ENCODE measurements at regions not wholly inside any gene's neighbourhood (a gene's known extent, or its start where the extent isn't known, plus 50 kb on each side); places are given as distances from the start of the nearest gene placed in this dataset.
A peak's percentile ranks its signal among the peaks of the same experiment; 100 is the strongest.

DNA sequence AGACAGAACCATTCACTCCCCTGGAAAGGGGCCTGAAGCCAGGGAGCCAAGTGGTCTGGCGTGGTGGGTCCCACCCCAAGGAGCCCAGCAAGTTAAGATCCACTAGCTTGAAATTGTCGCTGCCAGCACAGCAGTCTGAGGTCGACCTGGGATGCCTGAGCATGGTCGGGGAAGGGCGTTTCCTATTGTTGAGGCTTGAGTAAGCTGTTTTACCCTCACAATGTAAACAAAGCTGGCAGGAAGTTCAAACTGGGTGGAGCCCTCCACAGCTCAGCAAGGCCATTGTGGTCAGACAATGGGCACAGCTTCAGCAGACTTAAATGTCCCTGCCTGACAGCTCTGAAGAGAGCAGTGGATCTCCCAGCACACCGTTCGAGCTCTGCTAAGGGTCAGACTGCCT is 195.6 kb upstream of the DACH1 start:
- DNase-seq (ENCODE audit: low spot score in 2 of 2), result no peak
- FAIRE-seq, result no peak

DNA sequence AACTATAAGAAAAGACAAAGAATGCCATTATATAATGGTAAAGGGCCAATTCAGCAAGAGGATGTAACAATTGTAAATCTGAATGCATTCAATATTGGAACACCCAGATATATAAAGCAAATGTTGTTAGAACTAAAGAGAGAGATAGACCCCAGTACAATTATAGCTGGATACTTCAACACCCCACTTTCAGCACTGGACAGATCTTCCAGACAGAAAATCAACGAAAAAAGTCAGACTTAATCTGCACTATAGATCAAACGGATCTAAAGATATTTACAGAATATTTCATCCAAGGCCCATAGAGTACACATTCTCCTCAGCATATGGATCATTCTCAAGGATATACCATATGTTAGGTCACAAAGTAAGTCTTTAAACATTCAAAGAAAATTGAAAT is 194.6 kb upstream of the DACH1 start:
- no peak for DNase-seq (ENCODE audit: low spot score in 2 of 2)
- FAIRE-seq, result no peak

DNA sequence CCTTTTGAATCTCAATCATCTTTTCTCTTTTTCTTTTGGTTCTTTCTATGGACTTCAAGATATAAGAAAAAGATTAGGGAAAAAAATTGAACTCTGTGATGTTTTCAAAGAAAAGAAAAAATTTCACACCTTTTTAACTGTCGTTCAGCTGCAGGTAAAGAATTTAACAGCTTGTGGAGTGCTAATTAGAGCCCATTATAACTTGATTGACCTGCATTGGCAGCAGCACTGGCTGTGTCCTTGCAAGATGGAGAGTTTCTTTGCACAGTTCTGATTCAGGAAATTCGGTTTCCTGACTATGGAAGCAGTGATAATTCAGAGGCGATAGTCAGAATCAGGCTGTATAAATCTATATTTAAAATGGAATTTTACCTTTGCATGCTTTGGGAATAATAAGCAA is 183.2 kb upstream of the DACH1 start:
- DNase-seq (ENCODE audit: low spot score in 2 of 2) (no peak), FAIRE-seq (no peak)

DNA sequence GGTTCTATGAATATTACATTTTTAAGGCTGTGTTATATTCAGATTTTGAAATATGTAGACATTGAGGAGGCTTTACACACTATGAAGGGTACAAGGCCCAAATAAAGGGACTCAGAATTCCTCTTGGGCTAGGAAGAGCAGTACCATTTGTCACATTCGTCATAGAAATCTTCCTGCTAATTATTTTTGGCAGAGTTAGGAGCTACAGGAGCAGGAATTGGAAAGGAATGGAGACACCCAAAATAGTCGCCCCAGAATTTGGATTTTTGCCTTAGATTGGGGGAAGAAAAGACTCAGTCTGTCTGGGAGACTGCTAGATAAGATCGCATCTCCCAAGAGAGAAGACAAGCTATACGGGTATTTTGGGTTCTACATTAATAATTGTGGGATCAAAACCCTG is 176.4 kb upstream of the DACH1 start:
- no peak for DNase-seq (ENCODE audit: low spot score in 2 of 2)
- FAIRE-seq, result no peak

DNA sequence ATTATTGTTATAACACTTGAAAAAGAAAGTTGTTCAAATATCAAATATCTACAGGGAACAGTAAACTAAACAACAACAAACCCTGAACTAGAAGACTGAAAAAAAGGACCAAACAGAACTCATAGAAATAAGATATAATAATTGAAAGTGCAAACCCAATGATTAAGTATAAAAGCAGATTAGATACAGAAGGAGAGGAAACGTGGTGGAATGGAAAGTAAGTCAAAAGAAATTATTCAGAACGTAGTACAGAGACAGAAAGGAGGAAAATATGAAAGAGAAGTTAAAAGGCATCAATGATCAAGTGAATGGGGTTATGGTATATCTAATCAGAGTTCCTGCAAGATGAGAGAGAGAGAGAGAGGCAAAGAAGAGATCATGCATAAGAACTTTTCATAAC is 174.2 kb upstream of the DACH1 start:
- DNase-seq (ENCODE audit: low spot score in 2 of 2) (no peak), FAIRE-seq (no peak)

DNA sequence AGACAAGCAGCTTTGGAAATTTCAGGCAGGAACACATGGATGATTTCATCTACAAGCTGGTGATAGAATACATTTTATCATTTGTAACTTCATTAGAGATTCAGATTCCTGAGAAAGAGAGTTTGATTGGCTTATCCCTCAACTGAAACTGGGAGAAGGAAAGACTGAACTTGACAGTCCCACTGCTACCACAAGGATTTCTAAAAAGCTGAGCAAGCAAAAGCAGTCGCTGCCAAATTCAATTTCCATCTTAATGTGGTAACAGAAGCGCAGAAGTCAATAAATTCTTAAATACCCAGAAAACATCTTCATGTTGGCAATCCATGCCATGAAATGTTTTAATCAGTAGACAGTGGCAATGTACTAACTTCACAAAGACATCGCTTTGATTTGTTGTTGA is 172.1 kb upstream of the DACH1 start:
- DNase-seq (ENCODE audit: low spot score in 2 of 2) (no peak), FAIRE-seq (no peak)

DNA sequence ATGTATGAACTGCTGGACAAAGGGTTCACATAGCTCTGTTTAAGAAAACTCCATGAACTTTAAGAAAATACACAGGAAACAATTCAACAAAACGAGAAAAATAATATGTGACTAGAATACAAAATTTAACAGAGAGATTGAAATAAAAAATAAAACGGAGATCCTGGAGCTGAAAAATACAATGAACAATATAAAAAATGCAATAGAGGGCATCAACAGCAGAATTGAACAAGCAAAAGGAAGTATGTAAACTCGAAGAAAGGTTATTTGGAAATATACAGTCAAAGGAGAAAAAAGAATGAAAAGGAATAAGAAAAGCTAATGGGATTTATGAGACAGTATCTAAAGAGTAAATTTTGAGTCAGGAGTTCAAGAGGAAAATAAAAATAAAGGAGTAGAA is 163.0 kb upstream of the DACH1 start:
- FAIRE-seq (no peak), DNase-seq (ENCODE audit: low spot score in 2 of 2) (no peak)

DNA sequence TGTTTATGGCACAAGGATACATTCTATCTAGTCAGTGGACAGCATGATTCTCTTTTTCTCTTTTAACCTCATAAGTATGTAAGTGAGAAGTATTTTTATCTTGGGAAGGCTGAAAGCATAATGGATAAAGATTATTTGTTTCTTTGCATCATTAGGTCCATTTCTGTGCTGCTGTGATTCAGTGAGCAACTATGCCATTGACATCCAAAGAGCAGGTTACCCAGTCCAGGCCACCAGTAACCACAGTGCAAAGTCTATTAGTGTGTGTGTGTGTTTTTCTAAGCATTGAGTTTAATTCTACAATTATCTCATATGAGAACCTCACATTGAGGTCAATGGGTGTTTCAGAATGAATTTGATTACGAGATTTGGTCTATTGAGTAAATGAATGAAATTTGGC is 158.8 kb upstream of the DACH1 start:
- FAIRE-seq, result no peak
- no peak for DNase-seq (ENCODE audit: low spot score in 2 of 2)

DNA sequence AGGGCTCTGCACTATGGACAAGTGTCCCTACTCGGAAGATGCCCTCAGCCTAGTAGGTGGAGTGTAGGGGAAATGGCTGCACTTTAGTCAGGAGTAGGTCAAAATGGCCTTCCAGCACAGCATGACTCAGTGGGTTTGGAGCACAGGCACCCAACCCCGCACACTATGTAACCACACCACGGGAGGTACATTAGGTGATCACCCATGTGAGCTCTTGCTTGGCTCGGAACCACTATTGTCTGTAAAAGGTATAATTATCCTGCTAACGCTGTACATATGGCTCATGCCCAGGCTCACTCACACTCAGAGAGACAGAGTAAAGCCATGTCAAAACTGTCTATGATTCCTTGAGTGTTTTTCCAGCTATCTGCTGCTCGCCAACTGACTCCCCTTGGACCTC is 156.9 kb upstream of the DACH1 start:
- DNase-seq (ENCODE audit: low spot score in 2 of 2), result no peak
- FAIRE-seq, result no peak

DNA sequence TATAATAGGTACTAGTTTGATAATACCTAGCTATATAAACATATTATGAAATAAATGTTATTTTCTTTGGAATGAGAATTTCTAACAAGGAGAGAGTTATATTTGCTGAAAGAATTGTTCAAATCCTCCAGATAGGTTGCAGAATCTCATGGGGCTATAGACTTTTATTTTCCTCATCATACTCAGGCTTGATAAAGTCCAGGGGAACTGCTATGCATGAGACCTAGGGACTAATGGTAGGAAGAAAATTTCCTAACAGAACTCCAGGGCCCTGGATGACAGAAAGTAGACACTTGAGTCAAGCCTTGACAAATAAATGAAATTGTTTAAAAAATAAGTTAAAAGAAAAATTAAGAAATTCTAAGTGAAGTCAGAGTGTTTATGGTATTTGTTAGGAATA is 138.5 kb upstream of the DACH1 start:
- FAIRE-seq (no peak), DNase-seq (ENCODE audit: low spot score in 2 of 2) (no peak)

DNA sequence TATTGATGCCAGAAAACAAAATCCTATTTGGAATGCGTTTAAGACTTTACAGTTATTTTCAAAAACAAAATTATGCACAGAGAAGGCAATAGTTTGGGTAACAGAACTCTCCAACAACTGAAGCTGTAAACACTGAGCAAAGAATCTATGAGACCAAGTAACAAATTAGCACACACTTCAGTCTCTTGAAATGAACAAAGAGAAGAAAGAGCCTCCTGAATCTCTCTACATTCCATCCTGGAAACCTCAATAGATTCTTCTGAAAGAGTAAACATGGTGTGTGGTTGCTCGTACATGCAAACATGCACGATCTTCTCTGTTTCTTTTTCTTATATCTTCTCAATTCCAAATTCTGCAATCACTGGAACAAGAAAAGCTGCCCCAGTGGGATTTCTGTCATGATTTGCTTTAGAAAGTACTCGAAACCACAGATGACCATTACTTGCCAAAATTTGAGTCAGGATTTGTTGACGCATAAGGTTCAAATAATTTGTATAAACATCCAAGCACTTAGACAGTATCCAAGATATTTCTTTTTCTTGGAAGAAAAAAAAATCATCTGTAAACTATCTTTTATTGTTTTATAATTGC is 137.9 kb upstream of the DACH1 start:
- no peak for FAIRE-seq
- DNase-seq (ENCODE audit: low spot score in 2 of 2), result no peak

DNA sequence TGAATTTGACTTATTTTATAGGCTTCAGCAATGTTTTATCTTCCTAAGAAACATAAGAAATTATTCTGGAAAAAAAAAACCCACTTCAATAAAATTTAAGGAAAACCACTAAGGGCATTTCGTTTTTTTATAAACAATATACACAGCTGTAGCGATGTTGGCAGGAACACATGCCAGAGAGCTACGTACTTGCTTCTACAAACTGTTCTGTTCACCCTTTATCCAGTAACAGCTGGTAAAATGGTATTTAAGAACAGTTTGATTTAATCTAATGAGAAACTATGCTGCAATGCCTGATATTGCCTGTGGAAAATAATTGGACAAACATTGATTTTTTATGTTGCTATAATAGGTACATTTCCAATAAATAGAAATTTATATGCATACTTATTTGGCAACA is 137.2 kb upstream of the DACH1 start:
- DNase-seq (ENCODE audit: low spot score in 2 of 2) (no peak), FAIRE-seq (no peak)

DNA sequence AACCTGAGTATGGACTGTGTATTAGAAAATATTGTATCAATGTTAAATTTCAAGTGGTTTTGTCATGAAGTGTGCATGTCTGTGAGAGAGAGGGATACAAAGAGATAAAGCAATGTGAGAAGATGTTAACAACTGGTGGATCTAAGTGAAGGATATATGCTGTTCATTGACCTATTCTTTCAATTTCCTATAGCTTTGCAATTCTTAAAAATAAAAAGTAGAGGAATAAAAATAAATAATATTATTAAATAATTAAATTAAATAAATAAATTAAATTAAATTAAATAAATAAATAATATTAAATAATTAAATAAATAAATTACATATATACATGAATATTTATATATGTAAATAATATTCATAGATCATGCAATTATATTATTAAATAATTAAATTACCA is 131.2 kb upstream of the DACH1 start:
- DNase-seq (ENCODE audit: low spot score in 2 of 2) (no peak), FAIRE-seq (peak; percentile 97)

DNA sequence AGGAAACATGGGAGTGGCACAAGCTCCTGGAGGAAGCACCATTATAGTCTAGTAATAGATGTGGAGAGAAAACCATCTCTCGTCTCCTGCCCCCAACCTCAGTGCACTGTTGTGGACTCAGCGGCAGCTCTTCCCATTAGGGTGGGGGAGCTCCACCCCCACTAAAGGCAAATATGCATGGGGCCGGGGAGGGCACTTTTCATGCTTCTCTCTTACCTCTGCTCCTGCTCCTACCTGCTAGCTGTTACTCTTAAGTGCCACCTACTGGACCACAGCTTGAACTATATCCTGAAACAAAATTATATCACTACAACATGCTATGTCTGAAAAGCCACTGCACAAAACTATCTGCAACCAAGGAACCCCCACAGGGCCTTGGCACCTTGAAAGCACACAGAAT is 112.6 kb upstream of the DACH1 start:
- no peak for FAIRE-seq
- DNase-seq (ENCODE audit: low spot score in 2 of 2), result no peak

DNA sequence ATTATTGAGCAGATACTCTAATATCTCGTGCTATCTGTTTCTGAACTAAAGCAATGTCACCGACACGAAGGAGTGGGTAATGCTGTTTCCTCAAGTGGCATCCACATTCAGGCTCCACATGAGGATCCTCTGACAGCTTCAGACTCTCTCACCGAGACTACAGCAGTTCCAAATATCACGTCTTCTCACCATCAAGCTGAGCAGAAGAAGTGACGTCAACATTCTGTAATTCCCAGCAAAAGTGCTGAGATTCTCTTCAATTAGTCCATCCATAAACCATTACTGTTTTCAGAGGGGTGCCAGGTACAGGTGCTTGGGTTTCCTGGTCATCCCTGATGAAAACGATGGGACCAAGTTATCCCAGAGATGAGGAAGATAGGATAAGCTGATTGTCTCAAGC is 110.0 kb upstream of the DACH1 start:
- FAIRE-seq (no peak), DNase-seq (ENCODE audit: low spot score in 2 of 2) (no peak)

DNA sequence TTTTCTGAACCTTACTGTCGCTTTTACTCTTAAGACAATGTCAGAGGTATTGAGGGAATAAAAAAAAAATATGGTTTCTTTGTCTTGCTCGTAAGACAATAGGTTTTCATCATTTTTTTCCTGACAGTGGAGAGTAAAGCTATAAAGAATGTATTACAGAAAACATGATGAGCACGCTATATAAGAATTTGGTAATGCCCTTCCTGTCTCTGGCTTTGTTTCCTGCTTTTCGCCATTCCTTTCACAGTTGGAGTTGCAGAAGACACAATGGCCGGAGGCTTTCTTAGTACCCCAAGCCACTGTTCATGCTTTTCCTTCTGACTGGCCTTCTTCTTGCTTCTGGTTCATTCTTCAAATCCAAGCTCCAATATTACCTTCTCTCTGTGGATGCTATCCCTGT is 101.0 kb upstream of the DACH1 start:
- FAIRE-seq, result no peak
- no peak for DNase-seq (ENCODE audit: low spot score in 2 of 2)

DNA sequence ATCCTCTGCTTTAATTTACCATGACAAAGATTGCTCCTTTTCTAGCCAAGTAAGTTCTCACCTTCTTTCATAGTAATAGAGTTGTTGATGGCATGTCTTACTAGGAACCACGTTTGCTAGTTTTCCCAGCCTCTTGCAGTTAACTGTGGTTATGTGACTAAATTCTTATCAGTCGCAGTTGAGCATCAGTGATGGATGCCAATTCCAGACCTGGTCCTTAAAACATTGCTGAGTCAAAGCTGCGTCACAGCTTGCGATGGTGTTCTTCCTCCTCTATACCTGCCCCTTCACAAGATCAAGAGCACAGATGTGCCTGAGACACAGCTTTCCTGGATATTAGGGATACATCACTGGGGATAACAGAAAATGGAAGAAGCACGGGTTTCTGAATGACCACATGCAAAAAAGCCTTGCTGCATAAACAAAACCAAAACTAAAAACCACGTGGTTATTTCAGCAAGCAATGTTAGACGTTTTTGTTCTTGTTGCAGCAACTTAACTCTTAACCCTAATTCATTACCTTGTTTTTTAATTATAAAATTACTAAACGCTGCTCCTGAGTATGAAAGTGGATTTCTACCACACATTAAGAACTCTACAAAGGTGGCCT is 97.6 kb upstream of the DACH1 start:
- DNase-seq (ENCODE audit: low spot score in 2 of 2) (no peak), FAIRE-seq (no peak)

DNA sequence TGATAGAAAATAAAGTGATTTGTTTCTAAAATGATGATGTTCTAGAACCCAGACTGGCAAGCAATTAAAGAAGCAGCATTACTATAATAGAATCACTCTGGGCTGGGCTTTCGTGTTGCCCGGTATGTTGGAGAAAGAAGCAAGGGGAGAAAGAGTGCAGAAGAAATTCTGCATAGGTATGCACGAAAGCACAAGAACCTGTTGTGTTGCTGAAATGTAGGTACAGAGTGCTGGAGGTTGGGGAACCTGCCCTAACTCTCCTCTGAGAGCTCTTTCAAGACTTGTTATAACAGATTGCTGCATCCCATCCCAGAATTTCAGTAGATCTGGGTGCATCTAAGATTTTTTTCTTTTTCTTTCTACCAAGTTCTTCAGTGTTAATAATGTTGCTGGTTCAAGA is 95.7 kb upstream of the DACH1 start:
- no peak for DNase-seq (ENCODE audit: low spot score in 2 of 2)
- no peak for FAIRE-seq

DNA sequence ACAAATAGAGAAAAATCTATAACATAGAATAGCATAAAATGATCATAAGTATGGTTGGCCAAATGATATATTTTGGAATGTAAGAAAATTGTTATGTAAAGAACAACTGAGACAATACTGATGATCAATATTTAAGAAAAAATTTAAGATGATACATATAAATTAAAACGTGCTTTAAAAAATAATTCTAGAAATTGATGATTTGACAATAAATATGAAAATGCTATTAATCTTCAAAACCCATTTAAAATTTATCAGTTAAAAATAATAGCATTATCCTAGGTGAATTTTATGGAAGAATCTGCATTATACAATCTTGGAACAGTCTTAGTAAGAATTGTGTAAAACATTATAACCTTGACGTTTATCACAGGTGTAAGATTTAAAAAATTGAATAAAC is 95.1 kb upstream of the DACH1 start:
- FAIRE-seq (peak; percentile 47), DNase-seq (ENCODE audit: low spot score in 2 of 2) (no peak)

DNA sequence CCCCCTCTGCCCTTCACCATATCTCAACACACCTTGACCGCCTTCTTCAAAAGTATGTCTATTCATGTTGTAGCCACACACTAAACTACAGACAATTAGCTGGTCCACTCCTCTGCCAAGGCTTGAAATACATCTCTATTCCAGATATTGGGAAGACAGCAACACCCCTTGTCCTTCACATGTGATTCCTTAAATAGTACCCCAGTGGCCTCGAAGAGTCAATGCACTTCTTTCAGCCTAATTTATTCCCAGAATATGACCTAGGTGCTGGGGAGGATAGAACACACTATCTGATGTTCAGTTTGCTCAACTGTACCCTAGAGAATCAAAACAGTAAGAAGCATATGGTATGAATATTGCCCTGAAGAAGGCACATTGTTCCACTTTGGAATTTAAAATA is 82.4 kb upstream of the DACH1 start:
- DNase-seq (ENCODE audit: low spot score in 2 of 2), result no peak

DNA sequence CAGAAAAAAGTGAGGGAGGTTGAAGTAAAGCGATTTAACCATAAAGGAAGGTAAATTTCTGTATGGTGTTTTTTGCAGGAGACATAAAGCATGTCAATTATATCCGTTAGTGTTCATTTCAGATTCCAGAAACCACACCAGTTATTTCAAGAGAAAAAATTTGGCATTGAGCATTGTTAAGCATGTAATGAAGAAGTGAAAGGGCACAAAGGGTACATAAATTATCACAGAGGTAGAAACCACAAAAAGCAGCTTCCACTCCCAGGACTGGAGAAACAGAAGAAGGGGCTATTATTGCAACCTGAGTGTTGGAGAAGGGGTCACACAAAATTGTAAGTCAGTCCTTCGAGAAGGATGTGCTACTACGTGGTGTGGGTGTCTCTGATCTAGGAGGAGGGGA is 72.2 kb upstream of the DACH1 start:
- FAIRE-seq, result no peak

More for the DNA sequence above, 82.4 kb upstream of the DACH1 start:
- no peak for FAIRE-seq

DNA sequence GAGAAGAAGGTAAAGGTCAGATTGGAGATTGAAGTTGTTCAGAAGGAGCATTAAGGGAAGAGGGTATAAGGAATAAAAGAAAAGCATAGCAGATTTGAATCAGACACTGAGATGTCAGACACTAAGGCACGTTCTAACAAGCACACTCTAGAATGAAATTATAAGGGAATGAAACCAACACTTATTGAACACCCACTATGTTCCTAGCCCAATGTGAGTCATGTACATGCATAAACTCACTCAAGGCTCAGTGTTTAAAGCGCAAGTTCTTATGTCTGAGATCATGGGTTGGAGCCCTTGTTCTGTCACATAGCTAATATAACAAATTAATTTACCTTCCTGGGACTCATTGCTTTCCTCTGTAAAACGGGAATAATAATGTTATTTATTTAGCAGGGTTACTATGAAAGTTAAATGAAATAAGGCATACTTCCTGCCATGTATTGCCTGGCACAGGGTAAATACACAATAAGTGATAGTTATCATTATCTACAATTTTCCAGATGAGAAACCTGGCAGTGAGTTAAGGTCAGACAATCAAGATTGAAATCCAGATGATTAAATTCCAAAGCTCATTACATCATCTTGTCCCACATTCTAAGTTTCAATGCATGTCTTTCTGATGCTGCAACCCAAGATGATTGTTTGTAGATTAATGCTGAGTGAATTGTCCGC is 68.3 kb upstream of the DACH1 start:
- FAIRE-seq (no peak), DNase-seq (ENCODE audit: low spot score in 2 of 2) (no peak)

More for the DNA sequence above, 72.2 kb upstream of the DACH1 start:
- DNase-seq (ENCODE audit: low spot score in 2 of 2), result no peak

Data from frontal cortex (tissue), 3 donors.